ENCODE measurements at regions not wholly inside any gene's neighbourhood (a gene's known extent, or its start where the extent isn't known, plus 50 kb on each side); places are given as distances from the start of the nearest gene placed in this dataset.

DNA sequence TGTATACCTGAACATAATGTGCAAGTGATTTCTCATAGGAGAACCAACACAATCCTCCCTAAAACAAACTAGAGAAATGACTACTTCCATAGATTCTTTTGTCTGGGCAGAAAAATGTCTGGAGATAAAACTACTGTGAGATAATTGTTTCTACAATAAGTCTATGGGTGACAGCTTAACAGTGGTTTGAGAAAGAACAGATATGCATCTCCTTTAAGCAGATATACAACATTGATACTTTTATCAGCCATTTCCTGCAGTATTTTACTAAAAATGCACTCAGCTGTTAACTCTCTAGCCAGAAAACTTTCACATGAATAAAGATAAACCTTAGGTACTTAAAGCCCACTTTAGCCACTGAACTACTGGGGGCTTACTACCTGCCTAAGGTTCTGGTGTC lies 1132.4 kb downstream of the EFNB2 start:
- DNase-seq, result no peak

DNA sequence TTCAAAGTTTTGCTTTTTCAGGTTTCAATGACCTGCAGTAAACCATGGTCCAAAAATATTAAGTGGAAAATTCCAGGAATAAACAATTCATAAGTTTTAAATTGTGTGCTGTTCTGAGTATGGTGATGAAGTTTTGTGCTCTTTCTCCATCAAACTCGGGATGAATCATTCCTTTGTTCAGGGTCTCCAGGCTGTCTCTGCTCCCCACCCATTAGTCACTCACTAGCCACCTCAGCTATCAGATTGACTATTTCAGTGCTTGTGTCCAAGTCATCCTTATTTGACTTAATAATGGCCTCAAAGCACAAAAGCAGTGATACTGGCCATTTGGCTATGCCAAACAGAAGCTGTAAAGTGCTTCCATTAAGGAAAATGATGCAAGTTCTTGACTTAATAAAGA lies 1140.4 kb downstream of the EFNB2 start:
- DNase-seq, result no peak

DNA sequence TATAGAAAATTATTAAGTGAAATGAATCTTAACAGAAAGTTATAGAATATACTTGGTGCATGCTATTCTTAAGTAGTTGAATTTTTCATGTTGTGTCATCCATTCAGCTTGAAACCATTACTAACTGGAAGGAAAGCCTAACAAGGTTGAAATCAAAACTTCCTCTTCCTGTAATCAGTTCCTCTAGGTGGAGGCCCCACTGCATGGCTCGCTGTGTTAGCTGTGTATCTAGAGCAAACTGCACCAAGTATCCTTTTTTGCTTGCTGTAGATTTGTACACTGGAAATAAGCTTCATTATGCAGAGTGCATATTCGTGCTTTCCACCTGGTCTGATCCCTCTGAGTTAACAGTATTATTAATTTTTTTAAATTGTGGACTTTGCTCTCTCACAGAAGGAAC lies 1146.1 kb downstream of the EFNB2 start:
- DNase-seq, result no peak

DNA sequence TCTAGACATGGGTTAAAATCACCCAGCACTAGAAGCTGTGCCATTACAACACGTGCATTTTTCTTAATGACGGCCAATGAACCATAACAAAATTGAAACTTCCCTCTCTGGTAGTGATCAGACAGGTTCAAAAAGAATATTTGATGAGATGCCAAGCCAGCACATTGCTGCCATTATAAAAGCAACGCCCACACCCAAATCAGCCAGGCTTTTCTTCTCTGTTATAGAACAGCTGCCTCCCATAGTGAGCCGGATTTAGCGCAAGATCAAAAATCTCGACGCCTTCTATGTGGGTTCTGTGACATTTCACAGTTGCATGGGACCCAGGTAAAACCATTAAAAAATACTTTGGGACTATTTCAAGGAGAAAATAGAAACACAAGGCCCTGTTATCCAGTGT lies 1158.0 kb downstream of the EFNB2 start:
- no peak for DNase-seq

DNA sequence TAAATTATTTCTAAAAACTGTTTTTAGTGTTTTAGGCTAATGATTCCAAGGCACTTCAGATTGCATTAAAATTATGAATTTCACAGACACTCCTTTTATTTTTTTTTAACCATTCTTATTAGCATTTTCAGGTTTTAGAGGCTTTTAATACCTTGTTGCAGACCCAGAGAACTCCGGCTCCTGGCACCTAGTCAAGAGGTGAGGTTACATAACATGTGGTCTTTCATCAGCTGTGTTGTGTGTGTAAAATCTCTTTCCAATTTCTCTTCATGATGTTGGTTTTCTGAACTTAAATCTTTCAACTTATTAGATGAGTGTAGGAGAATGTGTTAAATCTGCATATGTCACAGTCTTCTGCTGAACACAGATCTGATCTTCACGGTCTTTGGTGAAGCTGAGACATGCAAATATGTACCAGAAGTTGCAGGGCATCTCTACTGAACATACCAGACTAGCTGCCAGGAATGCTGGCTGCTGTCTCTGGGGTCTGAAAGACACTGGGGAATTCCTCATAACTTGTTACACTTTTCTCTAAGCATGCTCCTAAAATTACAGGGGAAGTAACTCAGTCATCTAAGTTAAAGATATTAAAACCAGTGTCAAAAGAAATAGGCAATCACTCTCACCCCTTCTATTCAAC lies 1165.3 kb downstream of the EFNB2 start:
- DNase-seq, result no peak

DNA sequence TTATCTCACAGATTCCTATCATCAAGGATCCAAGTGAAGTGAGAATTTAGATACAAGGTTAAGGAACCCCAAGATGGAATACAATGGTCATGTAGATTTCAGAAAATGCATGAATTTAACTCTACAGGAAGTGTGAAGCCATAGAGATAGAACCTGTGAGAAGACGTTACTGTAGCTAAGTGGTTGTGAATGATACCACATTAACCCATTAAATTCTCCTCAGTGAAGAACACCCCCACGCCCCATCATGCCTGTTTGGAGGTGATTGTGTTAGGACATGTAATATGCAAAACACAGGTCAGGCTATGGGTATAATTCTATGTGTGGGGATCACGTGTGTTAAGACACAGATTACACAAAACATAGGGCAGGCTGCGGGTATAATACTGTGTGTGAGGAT lies 1166.7 kb downstream of the EFNB2 start:
- no peak for DNase-seq

DNA sequence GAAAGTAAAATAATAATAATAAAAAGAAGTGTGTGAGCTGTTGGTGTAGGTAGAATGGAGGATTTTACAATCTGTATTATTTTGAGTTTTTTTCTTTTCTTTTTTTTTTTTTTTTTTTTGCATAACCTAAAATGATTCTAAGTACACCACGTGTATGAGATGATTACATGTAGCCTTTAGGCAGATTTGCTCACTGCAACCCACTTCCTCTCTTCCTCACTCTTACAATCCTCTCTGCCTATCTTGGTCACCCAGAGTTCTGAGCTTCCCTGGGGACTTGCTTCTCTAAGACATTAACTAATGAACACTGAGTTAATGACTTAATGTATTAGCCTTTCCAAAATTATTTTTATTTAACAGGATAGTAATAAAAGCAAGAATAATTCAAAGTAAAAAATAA lies 1169.6 kb downstream of the EFNB2 start:
- no peak for DNase-seq

DNA sequence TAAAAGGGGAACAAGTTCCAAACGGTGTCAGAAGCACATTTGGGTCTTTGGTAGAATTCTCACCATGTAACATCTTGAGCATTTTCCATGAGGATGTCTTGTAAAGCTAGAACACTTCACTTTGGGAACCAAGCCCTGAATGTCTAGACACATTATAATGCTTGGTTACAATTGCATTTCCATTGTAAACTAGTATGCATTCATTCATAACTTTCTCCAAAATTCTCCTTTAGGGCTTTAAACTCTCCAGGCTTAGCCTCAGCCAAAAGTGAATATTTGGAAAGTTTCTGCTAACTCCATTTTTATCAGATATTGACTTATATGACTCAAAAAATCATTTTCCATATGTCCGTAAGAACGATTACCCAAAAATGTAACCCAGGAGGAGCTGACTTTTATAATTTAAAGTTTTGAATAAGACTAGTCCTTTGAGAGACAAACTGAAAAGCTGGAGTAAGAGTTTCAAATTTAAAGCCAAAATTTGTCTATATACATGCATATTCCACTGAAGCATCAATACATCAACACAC lies 1170.4 kb downstream of the EFNB2 start:
- DNase-seq, result no peak

DNA sequence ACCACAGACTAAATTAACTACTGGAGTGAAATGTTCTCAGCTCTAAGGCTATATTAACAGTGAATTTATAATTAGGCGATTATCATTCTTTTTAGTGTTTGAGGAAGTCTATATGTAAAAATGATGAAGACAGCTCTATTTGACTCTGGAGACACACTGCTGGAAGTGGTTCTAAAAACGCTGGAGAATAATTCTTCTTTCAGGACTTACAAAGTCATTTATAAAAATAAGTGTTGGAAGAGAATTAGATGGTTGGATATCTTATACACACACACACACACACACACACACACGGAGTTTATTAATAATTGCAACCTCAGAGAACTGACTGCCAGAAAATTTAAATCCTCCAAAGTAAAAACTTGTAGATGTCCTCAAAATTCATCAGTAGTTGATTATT lies 1171.3 kb downstream of the EFNB2 start:
- DNase-seq, result no peak

DNA sequence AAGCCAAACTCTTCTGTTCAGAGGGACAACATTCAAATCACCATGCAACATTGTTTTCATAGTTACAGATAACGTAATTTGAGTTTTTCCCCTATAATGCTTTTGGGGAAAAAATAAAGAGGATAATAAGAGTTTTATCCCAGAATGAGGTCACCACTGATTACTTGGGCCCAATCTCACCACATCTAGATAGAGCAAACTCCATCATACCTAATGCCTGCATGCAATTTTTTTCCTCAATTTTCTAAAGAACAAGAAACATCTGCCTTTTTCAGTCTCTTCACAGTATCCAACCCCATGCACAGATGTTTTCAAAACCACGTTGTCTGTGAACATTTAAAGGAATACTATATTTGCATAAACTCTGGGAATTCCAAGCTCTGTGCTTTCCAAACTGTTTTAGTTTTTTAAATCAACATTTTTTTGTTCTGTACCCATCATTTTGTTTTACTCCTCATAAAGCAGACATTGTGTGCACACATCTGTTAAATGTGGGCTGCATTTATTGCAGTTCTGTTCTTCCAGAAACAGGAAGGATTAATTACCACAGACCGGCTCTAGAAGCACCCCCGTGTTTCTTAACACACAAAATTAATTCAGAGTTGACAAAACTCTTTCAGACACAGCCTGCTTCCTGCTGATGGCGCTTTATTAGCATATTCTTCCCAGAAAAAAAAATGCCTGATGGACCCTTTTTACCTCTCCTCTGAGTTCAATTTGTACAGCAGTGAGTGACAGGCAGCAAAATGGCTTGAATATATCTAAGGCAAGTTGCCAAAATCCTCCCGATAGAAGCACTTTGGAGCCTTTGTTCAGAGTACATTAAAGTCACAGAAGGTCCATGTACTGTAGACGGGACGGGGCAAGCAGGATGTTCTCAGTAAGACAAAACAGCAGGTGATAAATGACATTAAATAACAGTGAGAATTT lies 1171.9 kb downstream of the EFNB2 start:
- peak; percentile 83 for DNase-seq

DNA sequence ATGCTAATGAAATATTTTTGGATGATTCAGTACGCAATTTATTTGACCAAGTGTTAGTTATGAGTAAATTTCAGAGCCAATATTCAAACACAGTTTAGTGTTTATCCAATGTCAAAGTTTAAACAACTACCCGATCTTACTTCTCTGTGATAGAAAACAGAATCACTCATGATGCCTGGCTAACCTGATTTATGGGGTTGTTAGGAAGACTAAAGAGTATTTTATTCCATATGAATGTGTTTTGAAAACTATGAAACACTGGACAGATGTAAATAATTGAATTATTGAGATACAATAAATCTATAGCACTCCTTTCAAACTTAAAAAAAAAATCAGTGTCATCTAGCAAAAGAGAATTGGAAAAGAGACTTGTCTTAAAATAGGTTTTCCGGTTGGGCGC lies 1181.8 kb downstream of the EFNB2 start:
- no peak for DNase-seq

DNA sequence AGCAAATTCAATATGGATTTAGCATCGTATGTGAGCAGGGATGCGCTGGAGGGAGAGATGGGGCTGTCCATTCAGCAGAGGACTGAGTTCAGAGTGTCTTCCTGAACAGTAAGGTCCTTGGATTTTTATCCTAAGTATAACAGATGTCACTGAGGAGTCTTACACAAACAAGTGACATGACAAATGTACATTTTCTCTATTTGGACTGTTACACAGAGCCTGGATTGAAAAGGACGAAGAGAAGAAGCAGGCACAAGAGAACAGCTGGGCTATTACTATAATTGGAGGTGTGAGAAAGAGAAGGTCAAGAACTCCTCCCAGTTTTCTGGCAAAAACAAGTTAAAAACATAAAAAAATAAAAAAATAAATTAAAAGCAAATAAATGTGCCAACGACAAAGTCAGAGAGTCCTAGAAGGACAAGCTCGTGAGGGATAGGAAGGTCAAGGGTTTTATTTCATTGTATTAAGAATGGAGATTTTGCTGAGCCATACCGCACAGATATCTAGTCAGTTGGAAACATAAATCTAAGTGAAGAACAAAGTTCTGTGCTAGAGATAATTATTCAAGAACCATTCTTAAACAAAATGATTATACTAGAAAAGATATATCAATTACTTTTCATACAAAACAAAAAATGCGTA lies 1186.3 kb downstream of the EFNB2 start:
- no peak for DNase-seq

DNA sequence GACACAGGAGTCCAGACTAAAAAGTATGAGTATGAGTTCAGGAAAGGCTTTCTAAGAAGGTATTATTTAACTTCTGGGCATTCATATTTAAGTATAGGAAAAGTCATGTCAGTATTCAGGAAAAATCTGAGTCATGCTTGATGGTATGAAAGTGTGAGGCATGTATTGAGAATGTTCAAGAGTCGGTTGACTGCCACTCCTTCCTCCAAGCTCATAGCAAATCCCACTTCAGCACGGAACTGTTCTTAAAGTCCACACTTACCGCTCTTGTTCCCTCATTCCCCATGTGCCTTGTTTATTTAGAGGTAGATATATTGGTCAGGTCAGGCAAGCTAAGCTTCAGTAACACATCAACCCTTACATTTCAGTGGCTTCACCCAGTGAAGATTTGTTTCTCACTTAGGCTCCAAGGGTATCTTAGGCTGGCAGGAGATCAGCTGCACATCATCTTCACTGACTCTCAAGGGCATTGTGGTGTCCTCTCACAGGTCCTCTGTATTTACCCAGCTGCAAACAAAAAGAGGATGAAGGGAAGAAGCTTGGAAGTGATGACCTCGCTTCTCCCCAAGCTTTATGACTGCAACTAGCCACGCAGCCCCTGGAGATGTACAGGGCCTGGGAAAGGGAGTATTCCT lies 1189.2 kb downstream of the EFNB2 start:
- DNase-seq, result no peak

DNA sequence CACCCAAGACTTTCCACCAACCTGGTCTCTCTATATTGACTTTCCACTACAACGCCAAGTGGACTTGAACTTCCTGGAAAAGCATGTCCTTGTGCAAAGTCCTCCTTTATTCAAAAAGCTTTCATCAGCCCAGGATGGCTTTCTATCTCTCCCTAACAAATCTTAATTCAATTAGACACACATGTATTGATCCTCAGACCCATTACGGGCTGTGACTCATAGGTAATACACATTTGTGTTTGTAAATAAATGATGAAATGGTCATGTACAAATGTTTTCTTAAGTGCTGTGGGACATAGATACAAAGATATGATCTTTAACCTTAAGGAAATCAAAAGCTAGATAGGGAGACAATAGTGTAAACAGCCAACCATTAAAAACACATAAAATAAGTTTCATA lies 1189.7 kb downstream of the EFNB2 start:
- DNase-seq, result no peak

DNA sequence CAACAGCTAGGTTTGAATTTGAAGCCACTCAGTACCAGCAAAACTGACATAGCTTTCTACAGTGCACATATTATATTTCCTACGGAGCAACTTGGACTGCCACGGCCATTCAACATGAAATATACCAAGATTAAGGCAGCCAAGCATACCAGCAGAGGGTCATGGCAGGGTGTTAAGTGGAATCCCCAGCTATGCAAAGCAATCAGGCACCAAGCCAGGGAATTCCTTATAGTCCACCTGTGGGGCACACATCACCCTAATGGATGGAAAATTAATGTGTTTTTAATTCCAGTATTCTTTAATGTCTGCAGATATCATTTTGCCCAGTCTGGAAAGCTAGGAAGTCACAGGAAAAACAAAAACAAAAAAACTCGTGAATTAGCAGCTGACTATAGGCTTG lies 1190.3 kb downstream of the EFNB2 start:
- DNase-seq, result no peak

DNA sequence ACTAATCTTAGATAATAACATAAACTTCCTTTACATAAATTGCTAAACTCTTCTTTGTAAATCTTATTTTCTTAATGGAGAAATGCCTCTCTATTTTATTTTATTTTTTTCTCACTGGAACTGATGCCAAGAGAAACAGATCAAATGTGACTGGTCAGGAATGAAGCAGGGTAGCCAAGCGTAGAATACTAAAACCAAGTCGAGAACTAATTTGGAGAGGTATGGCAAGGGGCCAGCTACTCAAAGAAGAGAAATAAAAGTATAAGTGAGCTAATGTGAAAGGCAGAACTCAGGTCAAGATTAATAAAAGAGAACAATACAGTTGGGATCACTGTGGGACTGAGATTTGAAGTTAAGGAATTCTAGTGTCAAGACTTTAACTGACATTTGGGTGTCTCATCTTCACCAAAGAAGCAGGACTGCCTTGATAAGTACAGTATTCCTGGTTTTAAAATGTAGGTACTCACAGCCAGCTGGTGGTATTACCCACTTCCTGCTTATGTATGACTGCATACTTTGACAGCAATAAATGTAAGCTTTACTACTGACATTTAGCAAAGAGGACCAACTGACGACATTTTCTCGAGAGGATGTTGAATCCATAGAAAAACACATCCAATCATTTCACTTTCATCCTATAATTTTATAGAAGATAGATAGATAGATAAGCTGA lies 1192.2 kb downstream of the EFNB2 start:
- DNase-seq, result no peak

DNA sequence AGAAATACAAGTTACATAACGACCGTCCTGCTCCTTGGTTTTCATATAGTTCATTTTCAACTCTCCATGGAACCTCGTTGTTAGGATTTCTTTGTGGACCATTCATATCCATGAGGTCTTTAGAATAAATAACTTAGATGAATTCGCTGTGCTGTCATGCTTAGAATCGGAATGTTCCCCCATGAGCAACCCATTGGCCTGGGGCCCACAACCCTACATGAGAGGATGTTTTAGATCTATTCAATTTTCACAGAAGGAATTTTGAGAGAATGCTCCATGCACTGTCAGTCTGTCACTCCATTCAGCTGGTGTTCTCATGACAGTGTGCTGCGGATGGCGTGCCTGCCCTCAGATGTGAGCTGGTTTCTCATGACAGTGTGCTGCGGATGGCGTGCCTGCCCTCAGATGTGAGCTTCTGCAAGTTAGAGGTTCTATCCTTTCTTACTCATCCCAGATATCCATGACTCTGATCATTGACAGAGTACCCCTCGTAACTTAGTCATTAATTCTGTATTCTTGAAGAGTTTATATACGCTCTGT lies 1193.1 kb downstream of the EFNB2 start:
- DNase-seq, result no peak

DNA sequence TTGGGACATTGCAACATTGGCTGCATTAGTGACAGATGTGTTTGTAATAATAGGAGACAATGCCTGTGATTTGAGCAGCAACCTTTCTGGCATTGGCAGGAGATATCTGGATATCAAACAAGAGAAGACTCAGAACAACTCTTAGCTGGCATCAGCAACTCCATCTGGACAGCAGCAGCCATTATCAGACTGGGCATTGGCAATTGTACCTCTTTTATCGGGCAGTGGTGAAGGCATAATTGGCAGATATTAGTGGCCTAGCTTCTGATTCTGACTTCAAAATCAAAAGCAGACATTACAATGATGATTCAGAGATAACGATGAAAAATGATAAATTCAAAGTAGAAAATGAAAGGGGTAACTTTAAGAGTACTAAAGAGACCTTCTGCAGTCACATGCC lies 1193.7 kb downstream of the EFNB2 start:
- DNase-seq, result no peak

DNA sequence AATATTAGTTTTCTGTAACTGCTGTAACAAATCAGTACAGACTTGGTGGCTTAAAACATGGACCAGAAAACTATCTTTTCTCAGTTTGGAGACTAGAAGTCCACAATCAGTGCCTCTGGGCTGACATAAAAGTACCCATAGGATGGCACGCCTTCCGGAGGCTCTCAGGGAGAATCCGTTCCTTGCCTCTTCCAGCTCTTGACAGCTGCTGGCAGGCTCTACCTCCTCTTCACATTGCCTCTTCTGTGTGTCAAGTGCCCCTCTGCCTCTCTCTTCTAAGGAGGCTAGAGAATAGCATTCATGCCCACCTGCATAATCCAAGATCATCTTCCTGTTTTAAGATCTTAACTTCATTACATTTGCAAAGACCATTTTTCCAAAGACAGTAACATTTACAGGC lies 1194.2 kb downstream of the EFNB2 start:
- DNase-seq, result no peak

DNA sequence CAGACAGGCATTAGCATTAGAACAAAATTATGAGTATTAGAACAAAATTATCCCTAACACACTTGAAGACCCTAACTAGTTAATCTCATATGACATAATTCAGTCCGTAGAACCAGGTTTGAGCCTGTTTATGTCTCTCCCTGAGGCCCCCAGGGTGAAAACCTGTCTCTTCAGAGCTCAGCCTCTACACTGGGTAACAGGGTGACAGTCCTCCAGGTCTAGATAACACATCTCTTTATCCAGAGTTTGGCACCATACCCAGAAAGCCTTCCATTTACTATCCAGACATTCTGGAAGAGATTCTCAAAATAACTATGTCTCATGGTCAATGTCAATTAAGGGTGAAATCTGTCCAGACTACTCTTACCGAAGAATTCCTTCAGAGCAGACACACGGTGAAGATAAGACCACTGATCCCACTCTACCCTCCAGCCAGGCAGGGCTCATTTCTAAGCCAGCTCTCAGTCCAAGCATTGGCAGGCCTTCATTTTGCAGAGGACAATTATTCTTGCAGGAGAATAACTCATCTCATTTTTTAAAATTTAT lies 1195.3 kb downstream of the EFNB2 start:
- DNase-seq, result no peak

DNA sequence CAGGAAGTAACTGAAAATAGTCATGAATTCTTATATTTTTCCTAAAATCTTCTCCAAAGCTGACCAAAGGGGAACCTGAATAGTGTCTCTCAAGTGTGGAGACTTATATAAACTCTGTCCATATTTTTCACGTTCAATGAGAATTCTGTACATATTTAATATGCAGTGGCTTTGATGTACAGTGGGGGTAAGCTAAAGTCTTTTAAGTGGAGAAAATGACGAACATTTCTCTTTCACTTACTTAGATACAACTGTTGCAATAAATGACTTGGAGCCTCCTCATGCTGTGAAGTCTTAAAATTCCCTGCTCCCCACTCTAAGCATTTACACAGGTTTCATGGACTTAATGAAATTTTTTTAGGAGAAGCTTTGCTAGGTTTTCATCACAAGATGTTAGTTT lies 1196.7 kb downstream of the EFNB2 start:
- no peak for DNase-seq

DNA sequence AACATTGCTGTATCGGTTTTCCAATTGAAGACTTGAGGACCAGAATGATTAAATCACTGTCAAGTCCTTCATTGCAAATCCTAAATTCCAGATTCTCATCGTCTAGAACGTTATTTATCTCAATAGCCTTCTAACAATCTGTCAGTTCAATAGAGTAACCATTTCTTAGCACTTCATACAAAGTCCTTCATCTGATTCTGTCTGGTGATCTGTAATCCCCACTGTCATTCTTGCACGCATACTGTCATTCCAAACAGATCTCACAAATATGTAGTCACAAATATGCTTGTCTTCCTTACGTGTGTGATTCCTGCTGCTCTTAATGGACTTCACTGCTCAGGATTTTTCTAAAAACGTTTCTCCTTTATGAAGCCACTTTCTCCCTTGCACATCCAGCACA lies 1197.5 kb downstream of the EFNB2 start:
- no peak for DNase-seq

All from DMS153 (cell line).